Gastroesophageal sphincter (tissue), 4 donors: ENCODE measurements at regions not wholly inside any gene's neighbourhood (a gene's known extent, or its start where the extent isn't known, plus 50 kb on each side); places are given as distances from the start of the nearest gene placed in this dataset.

Experiments
- ATAC-seq: fragments of 150-250 bp; one replicate; pipeline ENCODE4 v1.9.1; 2016; ENCODE audit warnings: mild to moderate bottlenecking, moderate library complexity
- H3K27ac ChIP-seq, 4 donors: fragments of 200-600 bp; sonication (generic) in 3 of 4; 1 replicate in 3 of 4; 2 replicates in 1 of 4; pipeline ENCODE4 v1.5.1; 2016 to 2019
- H3K27me3 ChIP-seq: fragments of 200-600 bp; sonication (generic); one replicate; pipeline ENCODE4 v1.5.1; 2019
- H3K36me3 ChIP-seq, 2 donors: fragments of 200-600 bp; sonication (generic); one replicate each; pipeline ENCODE4 v1.5.1; 2019; ENCODE audit warnings: control low read depth in 1 of 2
- H3K4me1 ChIP-seq, 3 donors: fragments of 200-600 bp; sonication (generic); 1 replicate in 2 of 3; 2 replicates in 1 of 3; pipeline ENCODE4 v1.5.1; 2016 to 2019; ENCODE audit warnings: control low read depth in 2 of 3
- H3K4me3 ChIP-seq, 2 donors: fragments of 200-600 bp; sonication (generic); one replicate each; pipeline ENCODE4 v1.5.1; 2019; ENCODE audit warnings: mild to moderate bottlenecking in 1 of 2, moderate library complexity in 1 of 2
- H3K9me3 ChIP-seq, 3 donors: fragments of 200-600 bp; sonication (generic); one replicate each; pipeline ENCODE4 v1.5.1; 2017 to 2019; ENCODE audit warnings: control low read depth in 2 of 3
- CTCF ChIP-seq, 4 experiments: fragments of 200-600 bp in 2 of 4; fragments of 450-650 bp in 2 of 4; sonication (generic) in 1 of 4; IDR thresholded peaks; one replicate each; pipeline ENCODE4 v1.5.1; 2017 to 2019; ENCODE audit warnings: antibody characterized with exemption in 4 of 4, mild to moderate bottlenecking in 2 of 4, moderate library complexity in 2 of 4
- EP300 ChIP-seq: sonication (generic); formaldehyde crosslinking; IDR thresholded peaks from one replicate; pipeline ENCODE4 v1.6.1; 2017; ENCODE audit warnings: antibody characterized with exemption, mild to moderate bottlenecking
- POLR2A ChIP-seq, 2 donors: fragments of 450-650 bp; IDR thresholded peaks; one replicate each; pipeline ENCODE4 v1.6.1; 2017; ENCODE audit warnings: antibody characterized with exemption in 2 of 2, mild to moderate bottlenecking in 2 of 2, moderate library complexity in 1 of 2
- POLR2AphosphoS5 ChIP-seq: sonication (generic); formaldehyde crosslinking; IDR thresholded peaks from one replicate; pipeline ENCODE4 v1.6.1; 2017; ENCODE audit warnings: antibody characterized with exemption
- WGBS, 2 donors: methylation state at CpG; one replicate each; pipeline ENCODE4 v1.1.5; 2018; ENCODE audit warnings: low coverage in 1 of 2; 5-methylcytosine and 5-hydroxymethylcytosine counted together

GRCh38 chr21:32834211-32834915 lies 62.8 kb upstream of the PAXBP1 start:
- WGBS, 2 donors, result 66 to 72% methylated on average over 3 to 7 of the region's 7 CpGs
- TF ChIP-seq POLR2AphosphoS5, result no peak
- TF ChIP-seq CTCF (IDR thresholded peaks at IDR 0.05), result no peak
- no peak for TF ChIP-seq POLR2A (IDR thresholded peaks at IDR 0.05)
- ATAC-seq, result no peak
- peaks cover 0 to 13% (median 0%) of the 10 kb centered on the region in 3 donors for H3K9me3 ChIP-seq
- no peak overlapping the region for H3K27ac ChIP-seq
- no peak overlapping the region for H3K4me3 ChIP-seq
- H3K4me1 ChIP-seq, result peaks cover 0 to 3% (median 0%) of the 10 kb centered on the region in 3 donors
- no peaks in the 10 kb centered on the region for H3K27me3 ChIP-seq
- H3K36me3 ChIP-seq, result no peaks in the 10 kb centered on the region

- Histone ChIP-seq H3K36me3 (no peaks in the 10 kb centered on the region), H3K9me3 (peaks cover 0 to 13% (median 0%) of the 10 kb centered on the region in 3 donors), H3K27ac (no peak overlapping the region), H3K4me1 (peaks cover 0 to 3% (median 0%) of the 10 kb centered on the region in 3 donors), H3K27me3 (no peaks in the 10 kb centered on the region), H3K4me3 (no peak overlapping the region)
- TF ChIP-seq POLR2AphosphoS5 (no peak), CTCF (IDR thresholded peaks at IDR 0.05) (no peak), EP300 (no peak), POLR2A (IDR thresholded peaks at IDR 0.05) (no peak)
- WGBS, 2 donors, result 46 to 100% methylated on average over 1 to 3 of the region's 5 CpGs
- ATAC-seq, result no peak
These were observed 63.3 kb upstream of the PAXBP1 start for GRCh38 chr21:32834916-32835235.

GRCh38 chr21:32842146-32842545 lies 70.6 kb upstream of the PAXBP1 start:
- no peaks in the 10 kb centered on the region for H3K27me3 ChIP-seq
- no peak overlapping the region for H3K27ac ChIP-seq
- H3K9me3 ChIP-seq, result peaks cover 0 to 2% (median 0%) of the 10 kb centered on the region in 3 donors
- H3K4me1 ChIP-seq, result no peaks in the 10 kb centered on the region
- no peaks in the 10 kb centered on the region for H3K36me3 ChIP-seq
- TF ChIP-seq POLR2A (IDR thresholded peaks at IDR 0.05) (no peak), POLR2AphosphoS5 (no peak), CTCF (IDR thresholded peaks at IDR 0.05) (no peak), EP300 (no peak)
- 83 to 100% methylated on average over 1 of the region's 1 CpG for WGBS, 2 donors
- H3K4me3 ChIP-seq, result no peak overlapping the region
- no peak for ATAC-seq

GRCh38 chr21:32843561-32843960 lies 72.0 kb upstream of the PAXBP1 start:
- no peak for ATAC-seq
- no peak for TF ChIP-seq POLR2AphosphoS5
- no peak for TF ChIP-seq CTCF (IDR thresholded peaks at IDR 0.05)
- no peak for TF ChIP-seq POLR2A (IDR thresholded peaks at IDR 0.05)
- no peak for TF ChIP-seq EP300

GRCh38 chr21:32844076-32844475 lies 72.5 kb upstream of the PAXBP1 start:
- no peak for ATAC-seq
- H3K4me1 ChIP-seq, result no peaks in the 10 kb centered on the region
- H3K36me3 ChIP-seq, result no peaks in the 10 kb centered on the region
- TF ChIP-seq EP300, result no peak
- TF ChIP-seq POLR2A (IDR thresholded peaks at IDR 0.05), result no peak
- no peak for TF ChIP-seq POLR2AphosphoS5
- H3K9me3 ChIP-seq, result no peaks in the 10 kb centered on the region
- 50 to 80% methylated on average over 1 of the region's 1 CpG for WGBS, 2 donors
- no peak overlapping the region for H3K4me3 ChIP-seq
- no peak overlapping the region for H3K27ac ChIP-seq
- no peaks in the 10 kb centered on the region for H3K27me3 ChIP-seq

More at GRCh38 chr21:32843561-32843960, 72.0 kb upstream of the PAXBP1 start:
- WGBS, 2 donors, result 58 to 65% methylated on average over 2 to 3 of the region's 3 CpGs
- Histone ChIP-seq H3K4me1 (no peaks in the 10 kb centered on the region), H3K27me3 (no peaks in the 10 kb centered on the region), H3K4me3 (no peak overlapping the region), H3K9me3 (no peaks in the 10 kb centered on the region), H3K27ac (no peak overlapping the region), H3K36me3 (no peaks in the 10 kb centered on the region)
